Neural progenitor cell (in vitro differentiated cells): ENCODE measurements at regions not wholly inside any gene's neighbourhood (a gene's known extent, or its start where the extent isn't known, plus 50 kb on each side); places are given as distances from the start of the nearest gene placed in this dataset.

ENCODE experiments used
- CTCF ChIP-seq: fragments of 200-600 bp; sonication (generic); IDR thresholded peaks from 2 replicates; pipeline ENCODE4 v1.5.1; 2017; ENCODE audit warnings: antibody characterized with exemption, mild to moderate bottlenecking
- EZH2phosphoT487 ChIP-seq: fragments of 200-600 bp; sonication (generic); IDR thresholded peaks from 2 replicates; pipeline ENCODE4 v1.6.1; 2017; ENCODE audit warnings: antibody characterized with exemption

DNA sequence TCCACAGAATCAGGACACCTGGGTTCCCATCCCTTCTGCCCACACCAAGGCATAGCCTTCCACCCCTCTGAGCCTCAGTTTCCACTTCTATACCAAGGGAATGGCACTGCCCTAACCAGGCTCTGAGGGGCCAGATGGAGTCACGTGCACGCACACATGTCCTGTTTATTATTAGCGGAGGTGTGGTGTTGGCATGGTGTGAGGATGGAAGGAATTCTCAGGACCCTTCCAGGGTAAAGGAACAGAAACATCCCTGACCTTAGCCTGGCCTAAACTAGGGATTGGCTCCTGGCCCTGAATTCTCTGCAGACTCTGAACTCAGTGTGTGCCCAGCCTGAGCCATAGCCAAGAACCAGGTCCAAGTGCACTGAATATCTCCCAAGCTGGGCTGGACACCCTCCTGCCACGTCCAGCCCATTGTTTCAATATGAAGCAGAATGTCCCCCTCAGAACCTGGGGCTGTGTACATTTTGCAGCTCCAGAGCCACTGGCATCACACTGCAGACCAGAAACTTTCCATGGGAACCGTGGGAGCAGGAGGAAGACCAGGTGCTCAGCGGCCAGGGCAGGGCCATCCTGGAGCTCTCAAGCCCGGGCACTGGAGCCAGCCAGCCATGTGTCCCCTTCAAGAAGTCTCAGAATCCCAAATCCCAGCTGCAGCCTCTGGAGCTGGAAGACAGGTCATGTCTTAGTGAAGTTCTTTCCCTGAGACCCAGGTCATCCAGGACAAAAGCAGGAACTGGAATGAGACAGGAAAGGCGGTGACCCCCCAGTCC lies 208.4 kb downstream of the ANKRD60 start:
- TF ChIP-seq CTCF (no peak), EZH2phosphoT487 (no peak)
